Left ventricle myocardium superior (tissue), 1 donor: ENCODE measurements at regions not wholly inside any gene's neighbourhood (a gene's known extent, or its start where the extent isn't known, plus 50 kb on each side); places are given as distances from the start of the nearest gene placed in this dataset.
"Not testable (repeated sequence)": the region's sequence is repeated elsewhere in the genome, so short reads cannot be mapped to it uniquely, and the experiment has no call there.

Experiments used
- ATAC-seq: fragments of 200-7000 bp; cut with Tn5 transposase; one replicate; pipeline ENCODE4 v1.9.1; 2020; ENCODE audit warnings: mild to moderate bottlenecking, moderate library complexity
- DNase-seq: peaks from one replicate; pipeline ENCODE4 v3.0.0-alpha.2; 2020
- intact Hi-C: fragments of 100-400 bp; cut with micrococcal nuclease; formaldehyde crosslinking; loops from one replicate; pipeline ENCODE4 v1.11.0; 2022
- donor health status: DM: no; HTN: yes; CAD: no; lungs with severe emphysema.

GRCh38 chrX:52585892-52586291 is 68.8 kb downstream of the SSX7 start:
- intact Hi-C loops = no loop called here
- DNase-seq (no peak), ATAC-seq (no peak)

- DNase-seq (no peak), ATAC-seq (no peak)
- intact Hi-C loops = no loop called here
Measured at GRCh38 chrX:52577464-52578173, 60.8 kb upstream of the XAGE1B start.

GRCh38 chrX:52576946-52577345 is 60.1 kb upstream of the XAGE1B start:
- DNase-seq (no peak), ATAC-seq (no peak)
- intact Hi-C loops = no loop called here

GRCh38 chrX:52576474-52576873 is 59.6 kb upstream of the XAGE1B start:
- DNase-seq (no peak), ATAC-seq (no peak)
- intact Hi-C loops = no loop called here

GRCh38 chrX:52574416-52575275 is 57.8 kb upstream of the XAGE1B start:
- DNase-seq (no peak), ATAC-seq (peak; percentile 47)
- intact Hi-C loops = no loop called here

GRCh38 chrX:52568146-52568545 is 51.3 kb upstream of the XAGE1B start:
- ATAC-seq, DNase-seq, intact Hi-C loops: not testable (repeated sequence)
